Spleen (tissue), 11 donors: ENCODE measurements at regions not wholly inside any gene's neighbourhood (a gene's known extent, or its start where the extent isn't known, plus 50 kb on each side); places are given as distances from the start of the nearest gene placed in this dataset.

Source experiments
- DNase-seq: peaks from one replicate; pipeline ENCODE4 v3.0.0-alpha.2; 2020
- H3K27ac ChIP-seq, 8 donors: fragments of 200-600 bp; sonication (generic) in 7 of 8; 1 replicate in 4 of 8; 2 replicates in 4 of 8; pipeline versions ENCODE4 v1.5.0 to v1.8.0; 2016 to 2021; ENCODE audit warnings: inconsistent platforms in 4 of 8, mild to moderate bottlenecking in 4 of 8, moderate library complexity in 1 of 8
- H3K27me3 ChIP-seq, 7 donors: fragments of 200-600 bp; sonication (generic) in 6 of 7; replicated peaks in 1 of 7; 1 replicate in 4 of 7; 2 replicates in 3 of 7; pipeline versions ENCODE4 v1.5.0 to v1.8.0; 2016 to 2021; ENCODE audit warnings: inconsistent platforms in 3 of 7, mild to moderate bottlenecking in 1 of 7
- H3K36me3 ChIP-seq, 6 donors: fragments of 200-600 bp; sonication (generic) in 5 of 6; 1 replicate in 4 of 6; 2 replicates in 2 of 6; pipeline versions ENCODE4 v1.5.0 to v1.8.0; 2016 to 2021; ENCODE audit warnings: inconsistent platforms in 2 of 6
- H3K4me1 ChIP-seq, 6 donors: fragments of 200-600 bp; sonication (generic) in 5 of 6; 1 replicate in 3 of 6; 2 replicates in 3 of 6; pipeline versions ENCODE4 v1.5.0 to v1.8.0; 2016 to 2021; ENCODE audit warnings: inconsistent platforms in 3 of 6
- H3K4me3 ChIP-seq, 8 donors: fragments of 200-600 bp; sonication (generic) in 7 of 8; 1 replicate in 4 of 8; 2 replicates in 4 of 8; pipeline versions ENCODE4 v1.5.0 to v1.8.0; 2016 to 2021; ENCODE audit warnings: inconsistent platforms in 4 of 8, mild to moderate bottlenecking in 4 of 8, moderate library complexity in 2 of 8
- H3K9me3 ChIP-seq, 8 donors: fragments of 200-600 bp; sonication (generic) in 7 of 8; 1 replicate in 4 of 8; 2 replicates in 4 of 8; pipeline versions ENCODE4 v1.5.0 to v1.8.0; 2016 to 2021; ENCODE audit warnings: inconsistent platforms in 4 of 8
- CTCF ChIP-seq, 11 experiments: fragments of 200-600 bp in 7 of 11; fragments of 450-650 bp in 4 of 11; sonication (generic) in 4 of 11; IDR thresholded peaks in 8 of 11; conservative IDR thresholded peaks in 3 of 11; 1 replicate in 7 of 11; 2 replicates in 4 of 11; pipeline versions ENCODE4 v1.4.0 to v1.8.0; 2016 to 2021; ENCODE audit warnings: antibody characterized with exemption in 11 of 11, inconsistent platforms in 4 of 11, mild to moderate bottlenecking in 1 of 11
- POLR2A ChIP-seq, 3 donors: fragments of 450-650 bp; IDR thresholded peaks; one replicate each; pipeline ENCODE4 v1.5.1; 2017; ENCODE audit warnings: antibody characterized with exemption in 3 of 3, mild to moderate bottlenecking in 1 of 3
- POLR2AphosphoS5 ChIP-seq, 3 donors: sonication (generic); formaldehyde crosslinking; IDR thresholded peaks; one replicate each; pipeline ENCODE4 v1.5.1; 2017; ENCODE audit warnings: antibody characterized with exemption in 3 of 3
- WGBS, 5 donors: extraction: QIAGEN DNeasy Blood & Tissue Kit in 3 of 5; methylation state at CpG; one replicate each; pipeline versions ENCODE4 v1.1.5 to v1.1.7; 2013 to 2018; 5-methylcytosine and 5-hydroxymethylcytosine counted together
- intact Hi-C: fragments of 100-400 bp; cut with DNase I; formaldehyde crosslinking; loops from one replicate; pipeline ENCODE4 v1.15.0; 2023; ENCODE audit warnings: low total_unique reads
- donor health status: healthy with polysubstance abuse.
- donor health status: DM: no; HTN: no; CAD: no; lungs with moderate emphysema.
- donor health status: DM: no; HTN: no; CAD: no.
- donor health status: Bipolar disorder and iron deficiency.
- donor health status: healthy.
- donor health status: DM: no; HTN: no; CAD: no.
- donor health status: DM: yes; HTN: yes; CAD: no.

GRCh38 chr1:181425566-181425965, 57.8 kb upstream of the CACNA1E start:
- intact Hi-C loops: loop anchor here (5.0 kb wide), 1 partner anchor 238 kb away; no protein-coding TSS in a partner anchor
- no peaks in the 10 kb centered on the region for H3K9me3 ChIP-seq
- no peak overlapping the region for H3K27ac ChIP-seq
- 60 to 69% (median 64%) methylated on average over 8 of the region's 8 CpGs for WGBS, 5 donors
- H3K36me3 ChIP-seq: no peaks in the 10 kb centered on the region
- peaks cover 0 to 48% (median 7%) of the 10 kb centered on the region in 7 donors for H3K27me3 ChIP-seq
- no peak for DNase-seq
- no peak overlapping the region for H3K4me3 ChIP-seq
- TF ChIP-seq POLR2A (IDR thresholded peaks at IDR 0.05) (no peak), POLR2AphosphoS5 (IDR thresholded peaks at IDR 0.05) (no peak), CTCF (IDR thresholded peaks at IDR 0.05 in 8 of 11, conservative IDR thresholded peaks at IDR 0.05 in 3 of 11) (no peak)
- peaks cover 0 to 8% (median 1%) of the 10 kb centered on the region in 6 donors for H3K4me1 ChIP-seq

GRCh38 chr1:181429462-181429861, 53.9 kb upstream of the CACNA1E start:
- H3K4me1 ChIP-seq: peaks cover 0 to 7% (median 1%) of the 10 kb centered on the region in 6 donors
- H3K9me3 ChIP-seq: no peaks in the 10 kb centered on the region
- no peaks in the 10 kb centered on the region for H3K36me3 ChIP-seq
- intact Hi-C loops: loop anchor here (5.0 kb wide), 1 partner anchor 242 kb away; no protein-coding TSS in a partner anchor
- H3K27ac ChIP-seq: no peak overlapping the region
- H3K27me3 ChIP-seq: peaks cover 0 to 51% (median 2%) of the 10 kb centered on the region in 7 donors
- no peak for TF ChIP-seq POLR2A (IDR thresholded peaks at IDR 0.05)
- no peak for TF ChIP-seq CTCF (IDR thresholded peaks at IDR 0.05 in 8 of 11, conservative IDR thresholded peaks at IDR 0.05 in 3 of 11)
- no peak for TF ChIP-seq POLR2AphosphoS5 (IDR thresholded peaks at IDR 0.05)
- no peak for DNase-seq
- 76 to 94% (median 90%) methylated on average over 3 of the region's 3 CpGs for WGBS, 5 donors
- no peak overlapping the region for H3K4me3 ChIP-seq

DNA sequence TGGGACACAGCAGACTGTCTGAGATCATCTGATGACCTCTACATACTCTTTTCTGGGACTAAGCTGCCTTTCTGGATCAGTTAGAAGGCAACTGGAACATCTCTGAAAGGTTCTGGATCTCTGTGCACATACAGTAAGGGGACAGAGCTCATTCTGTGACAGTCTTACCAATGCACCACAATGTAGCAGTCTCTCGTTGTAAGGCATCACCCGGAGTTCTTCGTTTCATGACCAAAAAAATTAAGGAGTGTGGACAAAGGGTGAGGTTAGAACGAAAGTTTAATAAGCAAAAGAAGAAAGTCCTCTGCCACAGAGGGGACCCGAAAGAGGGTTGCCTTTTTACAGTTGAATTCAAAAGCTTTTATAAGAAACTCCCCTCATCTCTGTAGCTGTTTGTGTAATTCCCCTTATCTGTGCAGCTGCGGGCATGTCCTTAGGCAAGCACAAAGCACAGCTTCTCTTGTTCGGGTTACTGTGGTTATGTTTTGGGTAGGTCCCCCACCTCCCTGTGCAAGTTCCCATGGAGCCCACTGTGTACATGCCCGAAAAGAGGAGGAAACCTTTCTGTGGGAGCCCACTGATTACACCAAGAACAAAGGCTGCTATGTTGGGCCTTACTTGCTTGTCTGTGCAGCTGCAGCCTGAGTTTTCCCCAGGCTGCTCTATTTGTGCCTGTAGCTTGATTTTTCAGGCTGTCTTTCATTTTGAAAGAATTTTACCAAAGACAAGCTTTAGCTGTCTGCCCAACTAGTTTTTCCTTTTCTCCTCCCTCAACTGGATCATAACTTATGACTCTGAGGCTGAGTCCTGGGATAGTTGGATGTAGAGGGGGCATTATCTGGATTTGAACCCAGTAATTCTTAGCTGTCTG, 53.1 kb upstream of the CACNA1E start:
- 70 to 82% (median 75%) methylated on average over 8 of the region's 8 CpGs for WGBS, 5 donors
- no peaks in the 10 kb centered on the region for H3K36me3 ChIP-seq
- no peak for TF ChIP-seq POLR2AphosphoS5 (IDR thresholded peaks at IDR 0.05)
- TF ChIP-seq POLR2A (IDR thresholded peaks at IDR 0.05): no peak
- no peak for TF ChIP-seq CTCF (IDR thresholded peaks at IDR 0.05 in 8 of 11, conservative IDR thresholded peaks at IDR 0.05 in 3 of 11)
- peaks cover 0 to 48% (median 0%) of the 10 kb centered on the region in 7 donors for H3K27me3 ChIP-seq
- intact Hi-C loops: no loop called here
- no peak for DNase-seq
- no peak overlapping the region for H3K4me3 ChIP-seq
- no peaks in the 10 kb centered on the region for H3K4me1 ChIP-seq
- no peak overlapping the region for H3K27ac ChIP-seq
- no peaks in the 10 kb centered on the region for H3K9me3 ChIP-seq
